Lung microvascular endothelial cell (primary cell): ENCODE measurements at regions not wholly inside any gene's neighbourhood (a gene's known extent, or its start where the extent isn't known, plus 50 kb on each side); places are given as distances from the start of the nearest gene placed in this dataset.

Source experiments
- DNase-seq, 2 donors: peaks; one replicate each; pipeline versions ENCODE4 v3.0.0 to v3.0.0-alpha.2; 2010; ENCODE audit warnings: low read depth in 2 of 2

DNA sequence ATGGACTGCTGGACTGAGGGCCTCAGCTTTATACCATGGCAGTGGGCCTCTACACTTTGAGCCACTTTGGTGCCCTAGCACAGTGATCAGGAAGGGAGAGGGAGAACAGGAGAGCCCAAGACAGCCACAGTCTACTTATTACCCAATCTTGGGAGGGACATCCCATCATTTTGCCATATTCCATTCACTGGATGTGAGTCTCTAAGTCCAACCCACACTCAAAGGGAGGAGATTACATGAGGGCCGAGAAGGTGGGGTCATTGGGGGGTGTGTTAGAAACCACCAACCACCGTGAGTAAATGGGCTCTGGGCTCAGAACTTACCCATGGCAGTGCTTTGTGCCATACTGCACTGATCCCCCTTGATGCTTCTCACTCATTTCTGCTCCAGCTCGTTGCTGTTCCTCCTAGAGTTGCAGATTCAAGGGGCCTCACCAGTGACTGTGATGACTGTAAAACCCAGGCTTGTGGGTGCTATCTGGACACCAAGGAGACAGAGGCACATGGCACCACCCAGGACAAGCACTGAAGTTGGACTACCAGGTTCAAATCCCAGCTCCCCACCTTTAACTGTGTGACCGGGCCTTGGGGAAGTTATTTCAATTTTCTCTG lies 97.6 kb upstream of the RAB6C start:
- no peak for DNase-seq

DNA sequence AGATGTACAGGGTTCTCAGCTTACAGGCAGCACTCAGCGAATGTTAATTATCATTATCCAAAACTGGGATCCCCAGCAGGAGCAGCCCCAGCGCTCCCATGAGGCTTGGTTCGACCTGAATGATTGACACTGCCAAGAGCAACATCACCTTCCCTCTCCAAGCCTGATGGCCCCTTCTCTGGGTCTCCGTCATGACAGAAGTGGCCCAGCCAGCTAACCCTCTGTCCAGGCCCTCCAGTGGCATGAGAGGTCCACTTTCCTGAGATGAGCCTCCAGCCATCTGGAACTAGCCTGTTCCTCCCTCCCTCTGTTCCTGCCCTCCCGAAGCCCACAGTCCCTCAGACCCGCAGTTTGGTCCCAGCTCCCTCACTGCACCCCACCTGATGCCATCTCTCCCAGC lies 97.0 kb upstream of the RAB6C start:
- DNase-seq: no peak

DNA sequence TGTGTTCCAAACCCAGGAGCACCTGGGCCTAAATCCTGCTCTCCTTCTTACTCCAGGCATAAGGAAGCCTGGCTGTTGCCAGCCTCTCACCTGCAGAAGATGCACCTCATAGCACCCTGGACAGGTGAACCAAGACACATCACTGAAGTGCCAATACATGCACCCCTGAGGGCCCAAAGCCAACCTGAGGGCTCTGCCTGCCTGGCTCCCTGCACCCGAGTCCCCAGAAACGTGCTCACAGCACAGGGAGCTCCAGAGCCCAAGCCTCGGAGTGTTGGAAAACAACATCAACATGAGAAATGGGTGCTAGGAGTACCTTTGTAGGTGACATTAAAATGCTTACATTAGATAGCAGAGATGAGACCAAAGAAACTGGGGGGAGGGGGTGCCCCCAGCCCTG lies 96.3 kb upstream of the RAB6C start:
- no peak for DNase-seq

DNA sequence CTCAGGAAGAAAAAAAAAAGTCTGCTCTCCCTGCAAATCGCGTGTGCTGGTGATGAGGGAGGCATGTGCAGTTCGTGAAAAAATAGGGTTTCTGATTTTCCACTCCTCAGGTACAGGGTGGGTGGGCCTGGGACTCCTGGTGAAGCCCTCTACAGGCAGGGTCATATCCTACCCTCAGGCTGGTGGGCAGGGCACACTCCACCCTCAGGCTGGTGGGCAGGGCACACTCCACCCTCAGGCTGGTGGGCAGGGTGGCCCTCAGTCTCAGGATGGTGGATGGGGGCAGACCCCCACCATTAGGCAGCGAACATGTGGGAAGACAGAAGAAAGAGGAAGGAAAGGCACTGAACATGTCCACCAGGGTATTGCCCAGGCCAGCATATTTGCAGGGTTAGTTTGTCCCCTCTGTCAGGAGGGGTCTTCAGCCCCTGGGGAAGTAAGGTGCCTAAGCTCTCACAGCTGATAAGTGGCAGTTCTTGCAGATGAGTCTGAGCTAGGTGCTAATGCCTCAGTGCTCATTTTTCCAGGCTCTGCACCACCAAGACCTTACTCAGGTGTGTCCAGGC lies 95.2 kb upstream of the RAB6C start:
- no peak for DNase-seq

DNA sequence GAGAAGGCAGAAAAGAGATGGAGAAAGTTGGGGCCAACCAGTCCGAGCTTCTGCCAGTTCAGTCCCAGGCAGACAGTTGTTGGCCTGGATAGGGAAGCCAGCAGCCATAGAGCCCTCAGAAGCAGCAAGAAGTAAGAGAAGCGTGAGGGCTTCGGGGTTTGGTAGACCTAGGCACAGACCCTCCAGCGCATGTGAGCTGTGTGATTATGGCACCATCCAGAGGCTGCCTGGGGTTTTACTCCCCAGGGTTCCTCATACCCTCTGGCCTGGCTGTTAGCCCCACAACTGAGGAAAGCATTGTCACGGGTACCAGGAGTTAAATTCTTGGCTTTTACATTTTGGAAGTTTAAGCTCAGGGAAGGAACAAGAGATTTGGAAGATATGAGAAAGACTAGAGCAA lies 93.7 kb upstream of the RAB6C start:
- DNase-seq: no peak

DNA sequence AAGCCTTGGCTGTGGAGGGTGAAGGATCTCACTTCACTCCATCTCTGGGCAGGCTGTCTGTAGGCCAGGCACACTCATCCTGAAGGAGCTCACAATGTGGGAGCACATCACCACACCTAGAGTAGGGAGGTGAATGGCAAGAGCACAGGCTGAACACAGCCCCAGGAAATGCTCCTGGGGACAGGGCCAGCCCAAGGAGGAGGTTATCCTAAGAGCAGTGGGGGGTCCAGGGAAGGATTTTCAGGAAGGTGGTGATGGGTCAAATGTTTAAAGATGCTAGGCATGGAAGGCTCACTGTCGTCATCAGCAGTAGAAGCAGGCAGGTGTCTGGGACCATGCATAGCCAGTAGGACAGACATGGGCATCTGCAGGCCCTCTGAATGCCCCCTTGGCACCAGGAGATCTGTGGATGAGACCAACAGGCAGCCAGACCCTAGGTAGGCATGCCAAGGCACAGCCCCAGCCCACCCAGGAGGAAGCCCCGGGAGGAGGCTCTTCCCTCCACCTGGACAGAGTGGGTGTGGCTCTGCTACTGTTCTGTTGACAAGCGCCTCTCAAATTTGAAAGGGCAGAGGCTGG lies 91.7 kb upstream of the RAB6C start:
- DNase-seq: no peak

DNA sequence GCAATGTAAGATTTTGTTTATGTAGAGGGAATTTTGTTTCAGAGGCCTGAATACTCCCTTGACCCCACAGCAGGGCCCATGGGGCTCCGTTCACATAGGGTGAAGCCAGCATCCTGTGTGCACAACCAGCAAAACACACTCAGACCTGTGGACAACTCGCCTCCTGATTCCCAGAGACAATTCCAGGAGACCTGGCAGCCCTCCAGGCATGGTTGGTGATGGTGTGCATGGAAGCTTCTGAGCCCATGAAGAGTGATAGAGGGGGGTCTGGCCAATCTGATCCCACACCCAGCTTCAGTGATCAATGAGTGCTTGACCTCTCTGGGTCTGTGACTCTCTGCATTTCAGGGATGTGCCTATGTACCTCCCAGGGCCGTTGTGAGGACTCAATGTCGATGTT lies 91.0 kb upstream of the RAB6C start:
- DNase-seq: no peak

DNA sequence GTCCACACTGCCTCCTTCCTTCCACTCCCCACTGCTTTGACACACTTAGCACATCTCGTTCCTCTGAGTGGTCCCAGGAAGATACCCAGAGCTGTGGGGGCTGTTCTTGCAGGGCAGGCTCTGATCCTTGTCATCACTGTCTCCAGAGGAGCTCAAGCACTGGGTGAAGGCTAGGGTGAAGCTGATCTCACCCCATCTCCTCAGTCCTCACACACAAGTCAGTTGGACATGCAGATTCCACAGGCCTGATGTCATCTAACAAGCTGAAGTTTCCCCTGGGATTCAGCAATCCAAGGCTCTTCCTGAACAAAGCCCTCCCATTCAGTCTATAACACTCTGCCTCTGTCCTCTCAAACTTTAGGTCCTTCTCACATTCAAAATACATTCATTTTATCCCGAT lies 90.6 kb upstream of the RAB6C start:
- DNase-seq: peak in 1 of 2 donors; percentile 12

DNA sequence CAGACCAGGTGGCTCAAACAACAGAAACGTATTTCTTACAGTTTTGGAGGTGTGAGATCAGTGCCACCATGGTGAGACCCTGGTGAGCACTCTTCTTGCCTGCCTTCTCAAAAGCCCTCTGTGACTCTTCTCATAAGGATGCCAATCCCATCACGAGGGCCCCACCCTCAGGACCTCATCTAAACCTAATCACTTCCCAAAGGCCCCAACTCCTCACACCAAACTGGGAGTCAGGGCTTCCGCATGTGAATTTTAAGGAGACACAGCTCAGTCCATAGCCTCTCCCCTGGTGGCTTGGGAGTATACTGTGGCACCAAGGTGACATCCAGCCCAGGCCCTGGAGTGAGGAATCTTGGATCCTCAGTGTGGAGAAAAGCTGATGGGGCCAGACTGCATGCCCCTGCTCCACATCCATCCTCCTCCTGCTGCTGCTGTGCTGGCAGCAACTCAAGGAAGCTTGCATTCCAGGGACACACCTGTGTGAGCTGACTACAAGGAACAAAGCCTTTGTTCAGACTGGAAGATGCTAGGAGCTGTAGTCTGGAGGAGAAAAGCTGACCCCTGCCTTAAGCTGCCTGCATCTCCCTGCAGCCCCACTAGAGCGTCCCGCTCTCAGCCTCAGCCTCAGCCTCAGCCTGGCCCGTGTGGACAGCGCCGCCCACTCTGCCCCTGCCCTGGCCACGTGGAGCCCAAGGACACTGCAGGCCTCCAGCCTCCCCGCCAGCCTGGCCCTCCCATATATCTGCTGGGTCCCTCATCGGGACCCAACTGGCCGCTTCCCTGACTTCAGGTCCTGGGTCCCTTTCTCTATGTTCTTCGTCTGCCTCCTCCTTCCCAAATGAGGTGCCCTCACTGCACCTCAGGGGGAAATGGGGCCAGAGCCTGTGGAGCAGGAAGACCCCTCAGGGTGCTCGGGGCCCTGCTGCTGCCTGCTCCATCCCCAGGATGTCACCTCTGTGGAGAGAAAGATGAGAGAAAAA lies 87.8 kb upstream of the RAB6C start:
- no peak for DNase-seq

DNA sequence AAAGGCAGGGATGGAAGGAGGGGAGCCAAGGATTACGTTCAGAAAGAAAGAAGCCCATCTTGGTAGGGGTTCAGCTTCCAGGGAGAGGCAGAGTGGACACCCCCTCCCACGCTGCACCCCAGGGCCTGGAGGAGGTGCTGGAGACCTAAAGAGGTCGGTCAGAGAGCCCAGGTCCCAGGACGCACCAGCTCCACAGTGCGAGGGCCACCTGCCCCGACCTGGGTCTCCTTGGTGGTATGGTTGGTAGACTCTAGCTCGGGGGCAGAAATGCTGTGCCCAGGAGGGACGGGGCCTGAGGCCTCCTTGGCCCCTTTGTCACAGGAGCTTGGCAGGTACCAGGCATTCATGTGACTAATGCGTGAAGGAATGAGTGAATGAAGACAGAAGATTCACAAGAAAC lies 87.1 kb upstream of the RAB6C start:
- no peak for DNase-seq

DNA sequence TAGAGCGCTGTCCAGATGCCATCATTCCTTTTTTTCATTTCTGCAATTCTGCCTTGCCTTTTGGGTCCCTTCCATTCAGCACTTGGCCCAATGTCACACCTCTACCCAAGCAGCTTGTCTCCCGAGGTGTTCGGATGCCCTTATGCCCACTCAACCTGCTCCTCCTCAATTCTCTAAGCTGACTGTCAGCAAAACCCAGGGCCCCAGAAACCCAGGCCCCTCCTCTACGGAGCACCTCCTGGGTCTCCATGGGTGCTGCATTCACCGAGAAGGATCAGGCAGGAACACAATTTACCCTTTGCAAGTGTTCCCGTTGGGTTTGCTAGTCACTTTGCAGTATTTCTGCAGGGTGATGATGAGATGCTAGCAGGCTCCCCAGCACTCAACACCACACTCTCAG lies 86.7 kb upstream of the RAB6C start:
- no peak for DNase-seq

DNA sequence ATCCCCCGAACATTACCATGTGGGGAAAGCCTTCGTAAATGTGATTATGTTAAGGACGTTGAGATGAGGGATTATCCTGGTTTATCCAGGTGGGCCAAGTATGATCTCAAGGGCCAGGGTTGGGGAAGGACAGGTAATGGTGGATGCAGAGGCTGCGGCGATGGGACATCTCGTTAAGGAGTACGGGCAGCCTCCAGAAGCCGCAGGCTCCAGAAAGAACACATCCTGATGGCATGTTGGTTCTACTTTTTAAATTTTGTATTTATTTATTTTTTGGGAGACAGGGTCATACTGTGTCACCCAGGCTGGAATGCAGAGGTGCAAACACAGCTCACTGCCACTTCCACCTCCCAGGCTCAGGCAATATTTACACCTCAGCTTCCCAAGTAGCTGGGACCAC lies 86.2 kb upstream of the RAB6C start:
- DNase-seq: no peak

DNA sequence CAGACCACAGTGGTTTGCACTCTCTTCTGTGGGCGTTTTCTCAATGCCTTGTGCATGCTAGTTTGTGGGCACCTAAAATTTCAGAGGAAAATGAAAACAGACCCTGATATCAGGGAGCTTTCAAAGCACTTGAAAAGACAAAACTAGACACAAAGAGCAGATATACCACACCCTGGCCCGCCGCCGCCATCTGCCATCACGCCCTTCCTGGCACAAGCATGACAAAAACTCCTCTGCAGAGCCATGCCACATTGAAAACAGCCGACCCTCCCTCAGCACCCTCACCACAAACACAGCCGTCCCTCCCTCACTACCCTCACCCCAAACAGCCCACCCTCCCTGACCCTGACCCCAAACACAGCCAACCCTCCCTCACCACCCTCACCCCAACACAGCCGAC lies 84.8 kb upstream of the RAB6C start:
- no peak for DNase-seq

DNA sequence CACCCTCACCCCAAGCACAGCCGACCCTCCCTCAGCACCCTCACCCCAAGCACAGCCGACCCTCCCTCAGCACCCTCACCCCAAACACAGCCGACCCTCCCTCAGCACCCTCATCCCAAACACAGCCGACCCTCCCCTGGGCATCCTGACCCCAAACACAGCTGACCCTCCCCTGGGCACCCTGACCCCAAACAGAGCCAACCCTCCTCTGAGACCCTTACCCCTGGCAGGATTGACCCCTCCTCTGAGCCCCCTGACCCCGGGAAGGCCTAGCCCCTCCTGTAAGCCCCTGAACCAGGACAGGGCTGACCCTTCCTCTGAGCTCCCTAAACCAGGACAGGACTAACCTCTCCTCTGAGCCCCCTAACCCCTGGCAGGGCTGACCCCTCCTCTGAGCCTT lies 84.4 kb upstream of the RAB6C start:
- no peak for DNase-seq

DNA sequence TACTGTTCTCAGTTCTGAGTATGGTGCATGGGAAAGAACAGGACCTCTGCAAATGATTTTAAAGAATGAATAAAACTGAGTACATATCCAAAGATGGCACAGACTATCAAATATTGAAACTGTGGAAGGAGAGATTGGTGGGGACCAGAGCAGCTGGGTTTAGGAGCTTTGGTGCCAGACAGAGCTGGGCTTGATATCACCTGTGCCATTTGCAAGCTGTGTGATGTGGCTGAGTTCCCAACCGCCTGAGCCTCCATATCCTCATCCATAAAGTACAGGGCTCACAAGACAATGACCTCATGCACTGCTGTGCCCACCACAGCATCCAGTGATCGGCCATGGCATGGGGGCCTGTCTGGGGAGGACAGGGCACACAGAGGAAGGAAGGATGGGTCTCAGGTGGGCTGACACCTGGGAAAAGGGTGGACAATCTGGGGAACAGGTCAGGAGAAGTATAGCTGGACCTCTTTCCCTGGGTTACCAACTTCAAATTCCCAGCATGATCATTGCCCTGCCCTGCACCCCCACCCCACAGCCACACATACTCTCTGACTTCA lies 83.9 kb upstream of the RAB6C start:
- DNase-seq: no peak

DNA sequence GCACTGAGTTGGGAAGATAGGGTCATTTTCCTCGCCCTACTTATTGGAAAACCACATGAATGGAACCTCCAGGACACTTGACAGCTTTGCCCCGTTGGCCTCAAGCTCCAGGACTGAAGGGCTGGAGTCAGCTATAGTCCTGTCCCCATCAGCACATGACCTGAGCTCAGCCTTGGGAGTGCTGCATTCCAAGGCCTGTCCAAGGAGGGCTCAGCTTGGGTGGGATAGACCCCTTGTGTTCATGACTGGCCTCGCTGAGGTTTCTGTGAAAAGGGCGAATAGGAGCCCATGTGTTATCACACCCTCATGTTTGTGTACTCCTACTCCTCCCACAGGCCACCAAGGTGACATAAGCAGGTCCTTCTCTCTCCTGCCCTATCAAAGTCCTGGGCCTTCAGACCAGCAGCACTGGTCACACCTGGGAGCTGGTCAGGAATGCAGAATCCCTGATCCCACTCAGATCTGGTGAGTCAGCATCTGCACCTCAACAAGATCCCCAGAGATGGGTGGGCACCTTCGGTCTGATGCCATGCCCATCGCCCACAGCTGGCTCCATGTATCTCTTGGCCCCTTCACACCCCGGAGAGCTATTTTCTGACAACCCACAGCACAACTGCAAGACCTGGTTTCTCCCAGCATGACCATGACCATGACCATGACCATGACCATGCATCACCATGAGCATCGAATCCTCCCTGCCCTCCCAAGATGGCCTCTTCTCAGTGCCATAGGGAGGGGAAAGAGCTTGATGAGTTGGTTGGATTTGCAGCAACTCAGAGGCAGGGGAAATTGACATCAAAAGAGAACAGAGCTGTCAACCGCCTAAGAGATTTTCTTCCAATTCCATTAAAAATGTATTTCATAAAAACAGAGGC lies 83.0 kb upstream of the RAB6C start:
- DNase-seq: no peak

DNA sequence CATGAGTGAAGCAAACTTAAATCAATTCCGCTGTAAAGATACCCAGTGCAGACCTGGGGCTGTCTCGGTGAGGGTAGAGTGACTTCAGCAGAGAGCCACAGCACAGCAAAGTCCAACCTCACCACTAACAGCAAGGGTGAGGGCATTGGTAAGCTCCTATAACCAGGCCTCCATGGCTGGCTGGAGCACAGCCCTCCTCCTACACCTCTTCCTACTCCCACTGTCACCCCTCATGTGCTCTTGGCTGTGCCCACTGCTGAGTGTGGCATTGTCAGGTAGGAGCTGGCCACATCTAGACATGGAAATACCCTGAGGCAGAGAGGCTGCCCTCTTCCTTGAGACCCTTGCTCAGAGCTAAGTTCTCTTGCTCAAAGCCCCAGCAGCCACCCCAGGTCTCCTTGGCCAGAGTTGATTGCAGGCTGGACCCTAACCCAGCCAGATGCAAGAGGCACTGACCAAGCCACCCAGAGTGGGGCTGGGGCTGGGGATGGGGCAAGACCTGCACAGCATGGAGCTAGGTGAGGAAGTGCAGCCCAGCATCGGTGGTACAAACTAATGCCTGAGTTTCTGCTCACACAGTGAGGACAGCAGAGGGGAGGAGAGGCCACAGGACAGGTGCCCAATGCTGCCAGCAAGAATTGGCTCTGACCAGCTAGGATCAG lies 77.6 kb upstream of the RAB6C start:
- no peak for DNase-seq

DNA sequence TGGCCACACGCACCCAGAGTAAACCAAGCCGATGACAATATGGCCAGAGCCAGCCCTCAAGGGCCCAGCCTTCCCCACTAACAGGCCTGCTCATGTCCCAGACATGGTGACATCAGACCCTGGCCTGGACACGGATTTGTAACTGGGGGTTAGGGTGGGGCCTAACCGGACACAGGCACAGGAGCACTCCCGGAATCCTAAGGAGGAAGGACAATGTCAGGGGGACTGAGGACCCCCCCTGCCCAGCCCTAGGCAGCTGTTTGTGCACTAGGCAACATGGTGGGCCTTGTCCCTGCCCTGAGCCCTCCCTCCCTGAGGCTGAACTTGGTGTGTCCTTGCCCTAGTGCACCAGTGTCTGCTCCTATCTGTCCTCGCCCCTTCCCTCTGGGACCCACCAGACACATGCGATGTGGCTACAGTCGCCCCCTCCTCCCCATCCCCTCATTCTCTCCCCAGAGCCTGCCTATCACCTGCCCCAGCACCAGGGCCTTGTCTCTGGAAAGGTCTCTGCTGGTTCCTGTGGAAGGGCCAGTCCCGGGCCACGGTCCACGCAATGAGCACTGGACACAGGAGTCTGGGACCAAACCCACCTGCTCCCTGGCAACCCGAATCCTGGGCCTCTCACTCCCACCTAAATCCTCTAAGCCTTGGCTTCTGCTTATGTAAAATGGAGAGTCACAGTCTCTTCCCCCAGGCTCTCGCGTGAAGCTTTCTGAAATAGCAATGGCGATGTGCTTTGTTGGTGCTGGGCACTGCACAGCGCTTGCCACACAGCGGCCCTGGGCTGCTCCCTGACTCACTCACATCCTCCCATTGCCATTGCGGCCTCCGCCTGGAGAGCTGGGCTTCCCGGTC lies 76.5 kb upstream of the RAB6C start:
- DNase-seq: no peak

DNA sequence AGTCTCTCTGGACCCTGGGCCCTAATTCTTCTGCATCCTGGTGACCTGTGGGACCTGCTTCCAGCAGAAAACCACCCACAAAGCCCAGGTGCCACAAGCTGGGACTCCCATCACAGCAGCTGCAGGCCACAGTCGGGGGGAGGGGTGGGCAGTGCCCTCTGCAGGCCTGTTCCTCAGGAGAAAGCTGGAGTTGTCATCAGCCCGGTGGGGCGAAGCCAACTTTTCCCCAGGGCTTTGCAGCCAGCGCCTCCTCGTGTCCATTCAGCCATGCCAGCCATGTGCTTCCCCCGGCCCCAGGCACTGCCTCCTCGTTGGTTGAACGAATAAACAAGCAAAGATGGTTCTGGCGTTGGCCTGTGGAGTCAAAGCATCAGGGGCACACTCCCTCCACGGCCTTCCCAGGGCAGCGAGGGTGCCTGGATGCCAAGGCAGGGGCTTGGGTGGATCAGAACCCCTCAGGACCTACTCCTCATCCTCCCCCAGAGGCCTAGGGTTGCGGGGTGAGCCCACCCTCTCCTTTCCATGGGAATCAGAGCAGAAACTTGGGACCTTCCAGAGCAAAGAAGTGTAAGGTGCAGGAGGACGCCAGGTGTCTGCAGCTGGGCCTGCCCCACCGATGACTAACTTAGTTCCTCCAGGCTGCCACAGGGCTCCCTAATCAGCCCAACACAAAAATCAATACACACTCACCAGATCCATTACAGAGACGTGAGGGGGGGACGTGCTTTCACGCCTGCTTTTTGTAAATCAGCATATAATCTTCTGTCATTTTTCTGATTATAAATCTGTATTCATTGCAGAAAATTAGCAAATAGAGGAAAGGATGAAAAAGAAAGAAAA lies 75.7 kb upstream of the RAB6C start:
- DNase-seq: no peak
